ENCODE measurements at regions not wholly inside any gene's neighbourhood (a gene's known extent, or its start where the extent isn't known, plus 50 kb on each side); places are given as distances from the start of the nearest gene placed in this dataset.

DNA sequence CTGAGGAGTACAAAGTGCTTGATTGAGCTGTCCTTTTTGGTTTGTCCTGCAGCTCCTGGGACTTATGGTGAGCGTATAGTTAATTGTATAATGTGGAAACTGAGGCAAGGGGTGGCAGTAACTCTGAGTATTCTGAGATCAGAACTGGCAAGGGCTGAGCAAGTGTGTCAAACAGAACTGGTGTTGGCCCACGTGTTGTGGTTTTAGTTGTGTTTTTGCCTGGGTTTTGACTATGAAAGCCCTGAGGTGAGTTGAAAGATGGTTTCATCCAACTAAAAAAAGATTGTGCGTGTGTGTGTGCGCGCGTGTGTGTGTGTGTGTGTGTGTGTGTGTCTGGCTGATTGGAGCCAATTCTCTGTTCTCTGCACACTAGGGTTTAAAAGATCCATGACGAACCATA is 154.1 kb downstream of the EDEM1 start:
- H3K27me3 ChIP-seq (replicated peaks; ENCODE audit: insufficient read depth, low read length), result no peaks in the 10 kb centered on the region
- no peaks in the 10 kb centered on the region for H3K36me3 ChIP-seq (replicated peaks; ENCODE audit: insufficient read depth, low read length)
- no peak overlapping the region for H3K9ac ChIP-seq (ENCODE audit: low read length)
- no peaks in the 10 kb centered on the region for H4K20me1 ChIP-seq (ENCODE audit: insufficient read depth, low read length)
- H2AFZ ChIP-seq (ENCODE audit: low read length), result no peak overlapping the region
- H3K27ac ChIP-seq (ENCODE audit: low read length), result no peak overlapping the region
- no peaks in the 10 kb centered on the region for H3K79me2 ChIP-seq (ENCODE audit: low read length)
- TF ChIP-seq EZH2phosphoT487 (IDR thresholded peaks at IDR 0.05; ENCODE audit: low read length) (no peak), EZH2 (optimal IDR thresholded peaks at IDR 0.05; ENCODE audit: low read depth, low read length) (no peak)
- TF ChIP-seq, protein P1, sequence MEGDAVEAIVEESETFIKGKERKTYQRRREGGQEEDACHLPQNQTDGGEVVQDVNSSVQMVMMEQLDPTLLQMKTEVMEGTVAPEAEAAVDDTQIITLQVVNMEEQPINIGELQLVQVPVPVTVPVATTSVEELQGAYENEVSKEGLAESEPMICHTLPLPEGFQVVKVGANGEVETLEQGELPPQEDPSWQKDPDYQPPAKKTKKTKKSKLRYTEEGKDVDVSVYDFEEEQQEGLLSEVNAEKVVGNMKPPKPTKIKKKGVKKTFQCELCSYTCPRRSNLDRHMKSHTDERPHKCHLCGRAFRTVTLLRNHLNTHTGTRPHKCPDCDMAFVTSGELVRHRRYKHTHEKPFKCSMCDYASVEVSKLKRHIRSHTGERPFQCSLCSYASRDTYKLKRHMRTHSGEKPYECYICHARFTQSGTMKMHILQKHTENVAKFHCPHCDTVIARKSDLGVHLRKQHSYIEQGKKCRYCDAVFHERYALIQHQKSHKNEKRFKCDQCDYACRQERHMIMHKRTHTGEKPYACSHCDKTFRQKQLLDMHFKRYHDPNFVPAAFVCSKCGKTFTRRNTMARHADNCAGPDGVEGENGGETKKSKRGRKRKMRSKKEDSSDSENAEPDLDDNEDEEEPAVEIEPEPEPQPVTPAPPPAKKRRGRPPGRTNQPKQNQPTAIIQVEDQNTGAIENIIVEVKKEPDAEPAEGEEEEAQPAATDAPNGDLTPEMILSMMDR (IDR thresholded peaks at IDR 0.05; ENCODE audit: low read length), result no peak
- H3K9me3 ChIP-seq (replicated peaks; ENCODE audit: insufficient read depth, low read length), result no peaks in the 10 kb centered on the region
- H3K4me2 ChIP-seq (ENCODE audit: low read depth, low read length), result no peak overlapping the region
- no peak overlapping the region for H3K4me3 ChIP-seq (ENCODE audit: low read length)
- no peaks in the 10 kb centered on the region for H3K9me2 ChIP-seq (replicated peaks; ENCODE audit: insufficient read depth, low read length)
- no peaks in the 10 kb centered on the region for H3F3A ChIP-seq (ENCODE audit: insufficient read depth, low read length)
- no peaks in the 10 kb centered on the region for H3K4me1 ChIP-seq (ENCODE audit: low read length)
- no peak for DNase-seq

DNA sequence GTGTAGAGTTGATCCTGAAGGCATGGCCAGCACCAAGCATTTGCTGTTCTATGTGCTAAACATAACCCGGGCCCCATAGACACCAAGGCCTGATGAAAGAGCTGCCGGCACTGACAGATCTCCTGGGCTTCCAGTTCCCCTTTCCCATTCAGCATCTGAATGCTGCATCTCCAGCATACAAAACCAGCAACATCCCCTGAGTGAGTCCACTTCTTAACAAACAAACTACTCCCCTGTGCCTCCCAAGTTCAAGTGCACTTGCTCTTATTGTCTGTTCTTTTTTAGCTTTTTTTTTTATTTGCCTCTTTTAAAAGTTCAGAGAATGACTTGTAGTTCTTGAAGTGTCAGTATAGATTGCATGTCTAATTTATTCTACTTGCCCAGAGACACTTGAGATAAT is 156.0 kb downstream of the EDEM1 start:
- no peaks in the 10 kb centered on the region for H3K4me1 ChIP-seq (ENCODE audit: low read length)
- no peaks in the 10 kb centered on the region for H4K20me1 ChIP-seq (ENCODE audit: insufficient read depth, low read length)
- no peak overlapping the region for H2AFZ ChIP-seq (ENCODE audit: low read length)
- H3K79me2 ChIP-seq (ENCODE audit: low read length), result no peaks in the 10 kb centered on the region
- no peaks in the 10 kb centered on the region for H3F3A ChIP-seq (ENCODE audit: insufficient read depth, low read length)
- no peak overlapping the region for H3K4me2 ChIP-seq (ENCODE audit: low read depth, low read length)
- H3K9me2 ChIP-seq (replicated peaks; ENCODE audit: insufficient read depth, low read length), result no peaks in the 10 kb centered on the region
- no peak overlapping the region for H3K4me3 ChIP-seq (ENCODE audit: low read length)
- TF ChIP-seq, protein P1 (IDR thresholded peaks at IDR 0.05; ENCODE audit: low read length), result no peak
- TF ChIP-seq EZH2phosphoT487 (IDR thresholded peaks at IDR 0.05; ENCODE audit: low read length) (no peak), EZH2 (optimal IDR thresholded peaks at IDR 0.05; ENCODE audit: low read depth, low read length) (no peak)
- H3K27ac ChIP-seq (ENCODE audit: low read length), result no peak overlapping the region
- H3K27me3 ChIP-seq (replicated peaks; ENCODE audit: insufficient read depth, low read length), result no peaks in the 10 kb centered on the region
- no peaks in the 10 kb centered on the region for H3K9me3 ChIP-seq (replicated peaks; ENCODE audit: insufficient read depth, low read length)
- H3K9ac ChIP-seq (ENCODE audit: low read length), result no peak overlapping the region
- DNase-seq, result no peak
- H3K36me3 ChIP-seq (replicated peaks; ENCODE audit: insufficient read depth, low read length), result no peaks in the 10 kb centered on the region

DNA sequence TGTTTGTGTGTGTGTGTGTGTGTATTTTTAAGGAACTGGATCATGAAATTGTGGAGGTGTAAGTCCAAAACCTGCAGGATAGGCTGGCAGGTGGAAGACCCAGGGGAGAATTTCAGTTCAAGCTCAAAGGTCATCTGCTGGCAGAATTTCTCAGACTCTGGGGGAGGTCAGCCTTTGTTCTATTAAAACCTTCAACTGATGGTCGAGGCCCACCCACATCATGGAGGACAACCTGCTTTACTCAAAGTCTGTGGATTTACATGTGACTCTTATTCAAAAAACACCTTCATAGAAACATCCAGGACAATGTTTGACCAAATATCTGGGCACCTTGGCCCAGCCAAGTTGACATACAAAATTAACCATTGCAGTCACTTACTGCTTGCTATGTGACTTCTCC is 157.2 kb downstream of the EDEM1 start:
- H3K9ac ChIP-seq (ENCODE audit: low read length), result no peak overlapping the region
- H3K4me1 ChIP-seq (ENCODE audit: low read length), result no peaks in the 10 kb centered on the region
- H3K36me3 ChIP-seq (replicated peaks; ENCODE audit: insufficient read depth, low read length), result no peaks in the 10 kb centered on the region
- H2AFZ ChIP-seq (ENCODE audit: low read length), result no peak overlapping the region
- H3K27me3 ChIP-seq (replicated peaks; ENCODE audit: insufficient read depth, low read length), result no peaks in the 10 kb centered on the region
- no peaks in the 10 kb centered on the region for H4K20me1 ChIP-seq (ENCODE audit: insufficient read depth, low read length)
- no peaks in the 10 kb centered on the region for H3F3A ChIP-seq (ENCODE audit: insufficient read depth, low read length)
- no peak overlapping the region for H3K4me2 ChIP-seq (ENCODE audit: low read depth, low read length)
- TF ChIP-seq, protein P1 (IDR thresholded peaks at IDR 0.05; ENCODE audit: low read length), result no peak
- TF ChIP-seq EZH2phosphoT487 (IDR thresholded peaks at IDR 0.05; ENCODE audit: low read length), result no peak
- H3K27ac ChIP-seq (ENCODE audit: low read length), result no peak overlapping the region
- no peak overlapping the region for H3K4me3 ChIP-seq (ENCODE audit: low read length)
- DNase-seq, result no peak
- H3K9me3 ChIP-seq (replicated peaks; ENCODE audit: insufficient read depth, low read length), result no peaks in the 10 kb centered on the region
- H3K9me2 ChIP-seq (replicated peaks; ENCODE audit: insufficient read depth, low read length), result no peaks in the 10 kb centered on the region
- no peaks in the 10 kb centered on the region for H3K79me2 ChIP-seq (ENCODE audit: low read length)
